ENCODE measurements at regions not wholly inside any gene's neighbourhood (a gene's known extent, or its start where the extent isn't known, plus 50 kb on each side); places are given as distances from the start of the nearest gene placed in this dataset.

- Mint-ChIP-seq H3K9me3 (no peaks in the 10 kb centered on the region), H3K27ac (no peak overlapping the region), H3K4me1 (ENCODE audit: low read depth) (no peaks in the 10 kb centered on the region), H3K4me3 (no peak overlapping the region), H3K27me3 (ENCODE audit: low read depth) (no peaks in the 10 kb centered on the region), H3K36me3 (ENCODE audit: low read depth) (no peaks in the 10 kb centered on the region)
- DNase-seq = no peak
- CTCF ChIA-PET = no interaction called here
- intact Hi-C loops (cut with micrococcal nuclease) = no loop called here
Measured at GRCh38 chr4:136316961-136317360, 1215.3 kb downstream of the PCDH18 start.

DNA sequence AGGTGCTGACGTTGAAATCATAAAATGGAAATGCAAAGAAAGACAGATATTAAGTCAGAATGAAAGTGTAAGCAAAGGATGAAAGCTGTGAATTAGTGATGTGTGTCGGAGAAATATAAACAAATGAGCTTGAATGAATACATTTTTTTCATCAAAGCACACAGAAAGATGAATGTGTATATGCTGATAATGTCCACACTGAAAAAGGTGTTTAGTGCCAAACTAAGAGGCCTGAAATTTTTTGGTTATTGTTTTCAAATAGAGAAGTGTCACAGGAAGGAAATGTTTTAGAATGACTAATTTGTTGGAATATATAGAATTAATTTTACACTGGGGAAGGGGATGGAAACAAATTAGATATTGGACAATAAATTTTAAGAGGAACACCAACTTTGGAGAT lies 1217.6 kb downstream of the PCDH18 start:
- Mint-ChIP-seq H3K4me3 (no peak overlapping the region), H3K4me1 (ENCODE audit: low read depth) (no peaks in the 10 kb centered on the region), H3K27me3 (ENCODE audit: low read depth) (no peaks in the 10 kb centered on the region), H3K9me3 (no peaks in the 10 kb centered on the region), H3K27ac (no peak overlapping the region), H3K36me3 (ENCODE audit: low read depth) (no peaks in the 10 kb centered on the region)
- DNase-seq = no peak
- intact Hi-C loops (cut with micrococcal nuclease) = no loop called here
- CTCF ChIA-PET = no interaction called here

DNA sequence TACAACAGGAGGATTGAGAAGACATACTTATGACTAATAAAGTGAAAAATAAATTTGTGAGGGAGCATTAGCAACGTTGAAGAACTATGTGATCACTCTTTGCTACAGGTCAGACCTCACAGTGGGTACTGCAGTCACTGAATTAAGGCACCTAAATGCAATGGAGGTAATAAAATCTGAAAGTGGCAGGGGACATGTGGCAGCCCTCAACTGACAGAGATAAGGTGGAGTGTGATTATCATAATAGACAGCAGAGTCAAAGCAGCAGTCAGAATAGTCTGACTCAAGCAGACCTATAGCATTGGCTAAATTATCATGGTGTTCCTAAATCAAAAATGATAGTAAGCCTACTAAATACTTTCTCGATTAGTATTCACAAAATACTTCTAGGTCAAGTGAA lies 1220.5 kb downstream of the PCDH18 start:
- no peak overlapping the region for H3K4me3 Mint-ChIP-seq
- H3K4me1 Mint-ChIP-seq (ENCODE audit: low read depth) = no peaks in the 10 kb centered on the region
- DNase-seq = no peak
- H3K9me3 Mint-ChIP-seq = peaks cover 2% of the 10 kb centered on the region
- no peaks in the 10 kb centered on the region for H3K27me3 Mint-ChIP-seq (ENCODE audit: low read depth)
- intact Hi-C loops (cut with micrococcal nuclease) = no loop called here
- no peaks in the 10 kb centered on the region for H3K36me3 Mint-ChIP-seq (ENCODE audit: low read depth)
- CTCF ChIA-PET = no interaction called here
- H3K27ac Mint-ChIP-seq = no peak overlapping the region

- H3K36me3 Mint-ChIP-seq (ENCODE audit: low read depth) = no peaks in the 10 kb centered on the region
- DNase-seq = no peak
- intact Hi-C loops (cut with micrococcal nuclease) = no loop called here
- no peaks in the 10 kb centered on the region for H3K4me1 Mint-ChIP-seq (ENCODE audit: low read depth)
- no peak overlapping the region for H3K27ac Mint-ChIP-seq
- peaks cover 4% of the 10 kb centered on the region for H3K9me3 Mint-ChIP-seq
- CTCF ChIA-PET = no interaction called here
- no peak overlapping the region for H3K4me3 Mint-ChIP-seq
- no peaks in the 10 kb centered on the region for H3K27me3 Mint-ChIP-seq (ENCODE audit: low read depth)
Measured at GRCh38 chr4:136307765-136308164, 1224.5 kb downstream of the PCDH18 start.

DNA sequence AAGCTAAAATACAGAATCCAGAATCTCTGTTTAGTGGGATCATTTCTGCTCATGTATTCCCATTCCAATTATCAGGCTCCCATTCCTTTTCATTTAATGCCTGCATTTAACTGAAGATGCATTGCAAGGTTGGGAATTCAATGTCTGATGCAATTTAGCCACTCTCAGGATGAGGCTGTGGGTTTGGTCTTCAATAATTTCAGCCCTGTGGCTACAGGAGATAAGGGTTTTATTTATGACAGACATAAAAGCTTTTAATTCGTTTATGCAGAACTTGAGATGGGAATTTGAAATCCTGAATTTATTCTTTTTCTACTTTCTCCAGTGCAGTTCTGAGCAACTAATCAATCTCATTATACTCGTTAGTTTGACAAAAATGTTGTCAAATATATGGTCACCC lies 1225.9 kb downstream of the PCDH18 start:
- Mint-ChIP-seq H3K4me1 (ENCODE audit: low read depth) (no peaks in the 10 kb centered on the region), H3K4me3 (no peak overlapping the region), H3K27me3 (ENCODE audit: low read depth) (no peaks in the 10 kb centered on the region), H3K27ac (no peak overlapping the region), H3K9me3 (peaks cover 4% of the 10 kb centered on the region), H3K36me3 (ENCODE audit: low read depth) (no peaks in the 10 kb centered on the region)
- CTCF ChIA-PET = no interaction called here
- no peak for DNase-seq
- intact Hi-C loops (cut with micrococcal nuclease) = no loop called here

GRCh38 chr4:136302566-136302965 lies 1229.7 kb downstream of the PCDH18 start:
- H3K9me3 Mint-ChIP-seq = peaks cover 2% of the 10 kb centered on the region
- H3K4me3 Mint-ChIP-seq = no peak overlapping the region
- no peaks in the 10 kb centered on the region for H3K4me1 Mint-ChIP-seq (ENCODE audit: low read depth)
- no peak overlapping the region for H3K27ac Mint-ChIP-seq
- intact Hi-C loops (cut with micrococcal nuclease) = no loop called here
- no peak for DNase-seq
- CTCF ChIA-PET = no interaction called here
- no peaks in the 10 kb centered on the region for H3K36me3 Mint-ChIP-seq (ENCODE audit: low read depth)
- H3K27me3 Mint-ChIP-seq (ENCODE audit: low read depth) = no peaks in the 10 kb centered on the region

GRCh38 chr4:136301749-136302495 lies 1230.4 kb downstream of the PCDH18 start:
- H3K9me3 Mint-ChIP-seq = peaks cover 2% of the 10 kb centered on the region
- DNase-seq = no peak
- no peaks in the 10 kb centered on the region for H3K36me3 Mint-ChIP-seq (ENCODE audit: low read depth)
- H3K4me3 Mint-ChIP-seq = no peak overlapping the region
- intact Hi-C loops (cut with micrococcal nuclease) = no loop called here
- no peak overlapping the region for H3K27ac Mint-ChIP-seq
- CTCF ChIA-PET = no interaction called here
- H3K27me3 Mint-ChIP-seq (ENCODE audit: low read depth) = no peaks in the 10 kb centered on the region
- no peaks in the 10 kb centered on the region for H3K4me1 Mint-ChIP-seq (ENCODE audit: low read depth)

DNA sequence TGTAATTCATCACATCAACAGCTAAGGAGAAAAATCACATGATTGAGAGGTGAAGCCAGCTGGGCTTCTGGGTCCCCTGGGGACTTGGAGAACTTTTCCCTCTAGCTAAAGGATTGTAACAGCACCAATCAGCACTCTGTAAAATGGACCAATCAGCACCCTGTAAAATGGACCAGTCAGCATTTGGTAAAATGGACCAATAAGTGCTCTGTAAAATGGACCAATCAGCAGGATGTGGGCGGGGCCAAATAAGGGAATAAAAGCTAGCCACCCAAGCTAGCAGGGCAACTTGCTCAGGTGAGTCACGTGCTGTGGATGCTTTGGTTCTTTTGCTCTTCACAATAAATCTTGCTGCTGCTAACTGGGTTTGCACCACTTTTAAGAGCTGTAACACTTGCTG lies 1248.3 kb downstream of the PCDH18 start:
- H3K4me3 Mint-ChIP-seq = no peak overlapping the region
- no peak overlapping the region for H3K27ac Mint-ChIP-seq
- H3K4me1 Mint-ChIP-seq (ENCODE audit: low read depth) = no peaks in the 10 kb centered on the region
- H3K27me3 Mint-ChIP-seq (ENCODE audit: low read depth) = no peaks in the 10 kb centered on the region
- CTCF ChIA-PET = no interaction called here
- H3K9me3 Mint-ChIP-seq = peaks cover 2% of the 10 kb centered on the region
- no peak for DNase-seq
- no peaks in the 10 kb centered on the region for H3K36me3 Mint-ChIP-seq (ENCODE audit: low read depth)
- intact Hi-C loops (cut with micrococcal nuclease) = no loop called here

GRCh38 chr4:136281889-136282288 lies 1250.4 kb downstream of the PCDH18 start:
- CTCF ChIA-PET = no interaction called here
- intact Hi-C loops (cut with micrococcal nuclease) = no loop called here
- Mint-ChIP-seq H3K4me3 (no peak overlapping the region), H3K27me3 (ENCODE audit: low read depth) (no peaks in the 10 kb centered on the region), H3K4me1 (ENCODE audit: low read depth) (no peaks in the 10 kb centered on the region), H3K9me3 (peaks cover 2% of the 10 kb centered on the region), H3K36me3 (ENCODE audit: low read depth) (no peaks in the 10 kb centered on the region), H3K27ac (no peak overlapping the region)
- no peak for DNase-seq

DNA sequence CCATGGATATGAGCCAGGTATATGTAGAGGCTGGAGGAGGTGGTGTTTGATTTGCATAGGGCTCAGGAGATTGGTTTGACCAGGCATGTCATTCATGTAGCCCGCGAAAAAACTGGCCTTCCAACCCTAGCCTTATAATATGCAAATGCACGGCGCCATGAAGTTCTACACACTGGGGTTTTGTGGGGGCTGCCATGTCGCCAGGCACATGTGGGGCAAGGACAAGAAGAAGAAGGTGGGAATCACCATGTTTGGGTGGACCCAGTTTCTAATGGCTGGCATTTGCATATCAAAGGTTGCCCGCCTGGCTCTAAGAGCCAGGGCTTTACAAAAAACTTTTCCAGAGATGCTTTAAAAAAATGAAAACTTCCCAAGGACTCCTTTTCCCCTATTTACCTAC lies 1251.0 kb downstream of the PCDH18 start:
- Mint-ChIP-seq H3K9me3 (peaks cover 2% of the 10 kb centered on the region), H3K4me1 (ENCODE audit: low read depth) (no peaks in the 10 kb centered on the region), H3K27me3 (ENCODE audit: low read depth) (no peaks in the 10 kb centered on the region), H3K36me3 (ENCODE audit: low read depth) (no peaks in the 10 kb centered on the region), H3K27ac (no peak overlapping the region), H3K4me3 (no peak overlapping the region)
- intact Hi-C loops (cut with micrococcal nuclease) = no loop called here
- CTCF ChIA-PET = no interaction called here
- no peak for DNase-seq

GRCh38 chr4:136277741-136278140 lies 1254.6 kb downstream of the PCDH18 start:
- Mint-ChIP-seq H3K9me3 (peaks cover 7% of the 10 kb centered on the region), H3K27me3 (ENCODE audit: low read depth) (no peaks in the 10 kb centered on the region), H3K4me3 (no peak overlapping the region), H3K4me1 (ENCODE audit: low read depth) (no peaks in the 10 kb centered on the region), H3K27ac (no peak overlapping the region), H3K36me3 (ENCODE audit: low read depth) (no peaks in the 10 kb centered on the region)
- no peak for DNase-seq
- intact Hi-C loops (cut with micrococcal nuclease) = no loop called here
- CTCF ChIA-PET = no interaction called here

DNA sequence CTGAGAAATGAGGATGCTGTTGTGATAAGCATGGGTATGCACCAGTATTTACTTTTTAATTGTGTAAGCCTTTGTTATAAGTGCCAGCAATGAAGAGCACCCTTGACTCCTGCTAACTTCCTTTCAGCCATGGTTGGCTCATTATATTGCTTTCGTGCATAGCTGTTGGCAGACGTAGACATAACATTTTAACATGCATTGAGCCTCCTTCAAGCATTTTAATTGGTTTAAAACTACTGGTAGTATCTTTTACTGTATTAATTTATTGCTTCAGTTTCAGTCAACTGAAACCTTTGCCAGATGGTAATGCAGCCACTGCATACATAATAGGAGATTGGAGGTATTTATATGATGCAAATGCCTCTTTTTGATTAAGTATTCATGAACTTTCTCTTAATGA lies 1285.4 kb downstream of the PCDH18 start:
- Mint-ChIP-seq H3K4me3 (no peak overlapping the region), H3K9me3 (peaks cover 5% of the 10 kb centered on the region), H3K4me1 (ENCODE audit: low read depth) (no peaks in the 10 kb centered on the region), H3K27ac (no peak overlapping the region), H3K27me3 (ENCODE audit: low read depth) (no peaks in the 10 kb centered on the region), H3K36me3 (ENCODE audit: low read depth) (no peaks in the 10 kb centered on the region)
- intact Hi-C loops (cut with micrococcal nuclease) = no loop called here
- no peak for DNase-seq
- CTCF ChIA-PET = no interaction called here

DNA sequence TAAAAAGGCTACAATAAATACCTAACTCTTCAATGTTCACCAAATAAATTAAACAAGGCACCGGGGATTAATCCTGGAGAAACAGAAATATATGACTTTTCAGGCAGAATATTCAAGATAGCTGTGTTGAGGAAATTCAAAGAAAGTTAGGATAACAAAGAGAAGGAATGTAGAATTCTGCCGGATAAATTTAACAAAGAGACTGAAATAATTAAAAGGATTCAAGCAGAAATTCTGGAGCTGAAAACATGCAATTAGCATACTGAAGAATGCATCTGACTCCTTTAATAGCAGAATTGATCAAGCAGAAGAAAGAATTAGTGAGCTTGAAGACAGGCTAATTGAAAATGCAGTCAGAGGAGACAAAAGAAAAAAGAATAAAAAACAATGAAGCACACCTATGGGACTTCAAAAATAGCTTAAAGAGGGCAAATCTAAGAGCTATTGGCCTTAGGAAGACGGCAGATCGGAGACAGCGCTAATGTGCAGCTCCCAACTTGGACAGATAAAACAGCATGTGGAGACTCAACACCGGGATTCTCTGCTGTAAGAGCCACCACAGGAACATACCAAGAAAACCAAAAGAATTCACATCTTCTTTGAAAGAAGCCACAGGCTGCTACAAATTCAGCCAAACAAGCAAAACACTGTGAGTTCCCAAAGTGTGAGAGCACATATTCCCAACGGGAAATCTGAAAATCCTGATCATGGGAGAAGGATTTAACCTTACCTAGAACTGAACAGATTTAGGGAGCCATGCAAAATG lies 1290.9 kb downstream of the PCDH18 start:
- intact Hi-C loops (cut with micrococcal nuclease) = no loop called here
- no peaks in the 10 kb centered on the region for H3K36me3 Mint-ChIP-seq (ENCODE audit: low read depth)
- H3K4me1 Mint-ChIP-seq (ENCODE audit: low read depth) = no peaks in the 10 kb centered on the region
- H3K27ac Mint-ChIP-seq = no peak overlapping the region
- peaks cover 11% of the 10 kb centered on the region for H3K9me3 Mint-ChIP-seq
- no peak overlapping the region for H3K4me3 Mint-ChIP-seq
- DNase-seq = no peak
- no peaks in the 10 kb centered on the region for H3K27me3 Mint-ChIP-seq (ENCODE audit: low read depth)
- CTCF ChIA-PET = no interaction called here
